ENCODE measurements at regions not wholly inside any gene's neighbourhood (a gene's known extent, or its start where the extent isn't known, plus 50 kb on each side); places are given as distances from the start of the nearest gene placed in this dataset.

- H3K4me3 Mint-ChIP-seq: no peak overlapping the region
- ChIA-PET CTCF (no interaction called here), POLR2A (no interaction called here)
- no peaks in the 10 kb centered on the region; the same call in 1 of the 2 replicates for H3K27me3 Mint-ChIP-seq (ENCODE audit: low read depth)
- no peak overlapping the region for H3K27ac Mint-ChIP-seq
- DNase-seq (ENCODE audit: low spot score): no peak
- no peaks in the 10 kb centered on the region for H3K9me3 Mint-ChIP-seq
- no peak for TF ChIP-seq FOXJ3 (CRISPR knock-in tag; IDR thresholded peaks at IDR 0.05; ENCODE audit: borderline replicate concordance)
- TF ChIP-seq ZNF121 (CRISPR knock-in tag; IDR thresholded peaks at IDR 0.05): no peak
- TF ChIP-seq ZNF512 (CRISPR knock-in tag; IDR thresholded peaks at IDR 0.05; ENCODE audit: borderline replicate concordance): no peak
- TF ChIP-seq, protein P1, sequence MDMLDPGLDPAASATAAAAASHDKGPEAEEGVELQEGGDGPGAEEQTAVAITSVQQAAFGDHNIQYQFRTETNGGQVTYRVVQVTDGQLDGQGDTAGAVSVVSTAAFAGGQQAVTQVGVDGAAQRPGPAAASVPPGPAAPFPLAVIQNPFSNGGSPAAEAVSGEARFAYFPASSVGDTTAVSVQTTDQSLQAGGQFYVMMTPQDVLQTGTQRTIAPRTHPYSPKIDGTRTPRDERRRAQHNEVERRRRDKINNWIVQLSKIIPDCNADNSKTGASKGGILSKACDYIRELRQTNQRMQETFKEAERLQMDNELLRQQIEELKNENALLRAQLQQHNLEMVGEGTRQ (CRISPR knock-in tag; IDR thresholded peaks at IDR 0.05): no peak
- TF ChIP-seq ELF4 (CRISPR knock-in tag; IDR thresholded peaks at IDR 0.05; ENCODE audit: low read depth): no peak
- no peak for TF ChIP-seq ZNF317 (CRISPR knock-in tag; IDR thresholded peaks at IDR 0.05; ENCODE audit: borderline replicate concordance, low read depth)
- TF ChIP-seq ZNF416 (CRISPR knock-in tag; IDR thresholded peaks at IDR 0.05): no peak
- no peak for TF ChIP-seq KAT7 (CRISPR knock-in tag; IDR thresholded peaks at IDR 0.05; ENCODE audit: borderline replicate concordance)
- TF ChIP-seq JAZF1 (CRISPR knock-in tag; IDR thresholded peaks at IDR 0.05): no peak
- TF ChIP-seq, protein P2, sequence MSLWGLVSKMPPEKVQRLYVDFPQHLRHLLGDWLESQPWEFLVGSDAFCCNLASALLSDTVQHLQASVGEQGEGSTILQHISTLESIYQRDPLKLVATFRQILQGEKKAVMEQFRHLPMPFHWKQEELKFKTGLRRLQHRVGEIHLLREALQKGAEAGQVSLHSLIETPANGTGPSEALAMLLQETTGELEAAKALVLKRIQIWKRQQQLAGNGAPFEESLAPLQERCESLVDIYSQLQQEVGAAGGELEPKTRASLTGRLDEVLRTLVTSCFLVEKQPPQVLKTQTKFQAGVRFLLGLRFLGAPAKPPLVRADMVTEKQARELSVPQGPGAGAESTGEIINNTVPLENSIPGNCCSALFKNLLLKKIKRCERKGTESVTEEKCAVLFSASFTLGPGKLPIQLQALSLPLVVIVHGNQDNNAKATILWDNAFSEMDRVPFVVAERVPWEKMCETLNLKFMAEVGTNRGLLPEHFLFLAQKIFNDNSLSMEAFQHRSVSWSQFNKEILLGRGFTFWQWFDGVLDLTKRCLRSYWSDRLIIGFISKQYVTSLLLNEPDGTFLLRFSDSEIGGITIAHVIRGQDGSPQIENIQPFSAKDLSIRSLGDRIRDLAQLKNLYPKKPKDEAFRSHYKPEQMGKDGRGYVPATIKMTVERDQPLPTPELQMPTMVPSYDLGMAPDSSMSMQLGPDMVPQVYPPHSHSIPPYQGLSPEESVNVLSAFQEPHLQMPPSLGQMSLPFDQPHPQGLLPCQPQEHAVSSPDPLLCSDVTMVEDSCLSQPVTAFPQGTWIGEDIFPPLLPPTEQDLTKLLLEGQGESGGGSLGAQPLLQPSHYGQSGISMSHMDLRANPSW (CRISPR knock-in tag; conservative IDR thresholded peaks at IDR 0.05; ENCODE audit: low read depth): no peak
- no peak for TF ChIP-seq SOX15 (CRISPR knock-in tag; IDR thresholded peaks at IDR 0.05)
- no peak for TF ChIP-seq ZNF263 (CRISPR knock-in tag; IDR thresholded peaks at IDR 0.05; ENCODE audit: low read depth)
- no peak for TF ChIP-seq USF1 (CRISPR knock-in tag; IDR thresholded peaks at IDR 0.05)
- TF ChIP-seq, protein P3, sequence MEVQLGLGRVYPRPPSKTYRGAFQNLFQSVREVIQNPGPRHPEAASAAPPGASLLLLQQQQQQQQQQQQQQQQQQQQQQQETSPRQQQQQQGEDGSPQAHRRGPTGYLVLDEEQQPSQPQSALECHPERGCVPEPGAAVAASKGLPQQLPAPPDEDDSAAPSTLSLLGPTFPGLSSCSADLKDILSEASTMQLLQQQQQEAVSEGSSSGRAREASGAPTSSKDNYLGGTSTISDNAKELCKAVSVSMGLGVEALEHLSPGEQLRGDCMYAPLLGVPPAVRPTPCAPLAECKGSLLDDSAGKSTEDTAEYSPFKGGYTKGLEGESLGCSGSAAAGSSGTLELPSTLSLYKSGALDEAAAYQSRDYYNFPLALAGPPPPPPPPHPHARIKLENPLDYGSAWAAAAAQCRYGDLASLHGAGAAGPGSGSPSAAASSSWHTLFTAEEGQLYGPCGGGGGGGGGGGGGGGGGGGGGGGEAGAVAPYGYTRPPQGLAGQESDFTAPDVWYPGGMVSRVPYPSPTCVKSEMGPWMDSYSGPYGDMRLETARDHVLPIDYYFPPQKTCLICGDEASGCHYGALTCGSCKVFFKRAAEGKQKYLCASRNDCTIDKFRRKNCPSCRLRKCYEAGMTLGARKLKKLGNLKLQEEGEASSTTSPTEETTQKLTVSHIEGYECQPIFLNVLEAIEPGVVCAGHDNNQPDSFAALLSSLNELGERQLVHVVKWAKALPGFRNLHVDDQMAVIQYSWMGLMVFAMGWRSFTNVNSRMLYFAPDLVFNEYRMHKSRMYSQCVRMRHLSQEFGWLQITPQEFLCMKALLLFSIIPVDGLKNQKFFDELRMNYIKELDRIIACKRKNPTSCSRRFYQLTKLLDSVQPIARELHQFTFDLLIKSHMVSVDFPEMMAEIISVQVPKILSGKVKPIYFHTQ (CRISPR knock-in tag; IDR thresholded peaks at IDR 0.05): no peak
- TF ChIP-seq ZNF138 (CRISPR knock-in tag; conservative IDR thresholded peaks at IDR 0.05): no peak
- no peak for TF ChIP-seq ATF1 (CRISPR knock-in tag; IDR thresholded peaks at IDR 0.05)
- TF ChIP-seq, protein P4, sequence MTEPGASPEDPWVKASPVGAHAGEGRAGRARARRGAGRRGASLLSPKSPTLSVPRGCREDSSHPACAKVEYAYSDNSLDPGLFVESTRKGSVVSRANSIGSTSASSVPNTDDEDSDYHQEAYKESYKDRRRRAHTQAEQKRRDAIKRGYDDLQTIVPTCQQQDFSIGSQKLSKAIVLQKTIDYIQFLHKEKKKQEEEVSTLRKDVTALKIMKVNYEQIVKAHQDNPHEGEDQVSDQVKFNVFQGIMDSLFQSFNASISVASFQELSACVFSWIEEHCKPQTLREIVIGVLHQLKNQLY (CRISPR knock-in tag; IDR thresholded peaks at IDR 0.05): no peak
- TF ChIP-seq AFF4 (CRISPR knock-in tag; IDR thresholded peaks at IDR 0.05; ENCODE audit: borderline replicate concordance): no peak
- no peaks in the 10 kb centered on the region for H3K36me3 Mint-ChIP-seq
- no peak for ATAC-seq
- H3K4me1 Mint-ChIP-seq: peaks cover 12% of the 10 kb centered on the region
Observed at GRCh38 chr1:90206260-90206659, 211.3 kb downstream of the ZNF326 start.

Measured in WTC11 (cell line).